ENCODE measurements at regions not wholly inside any gene's neighbourhood (a gene's known extent, or its start where the extent isn't known, plus 50 kb on each side); places are given as distances from the start of the nearest gene placed in this dataset.

GRCh38 chr10:56472978-56473377 is 111.9 kb upstream of the ZWINT start:
- no peak overlapping the region for H2AFZ ChIP-seq (ENCODE audit: low read length)
- H4K20me1 ChIP-seq (ENCODE audit: insufficient read depth, low read length, poor library complexity, severe bottlenecking) = no peaks in the 10 kb centered on the region
- no peak overlapping the region for H3K4me2 ChIP-seq (ENCODE audit: low read depth, low read length, poor library complexity, severe bottlenecking)
- no peak overlapping the region for H3K4me3 ChIP-seq (ENCODE audit: low read length, poor library complexity, severe bottlenecking)
- TF ChIP-seq CTCF (conservative IDR thresholded peaks at IDR 0.05; ENCODE audit: low read length) = no peak
- no peak for TF ChIP-seq EZH2phosphoT487 (IDR thresholded peaks at IDR 0.05; ENCODE audit: borderline replicate concordance)
- H3K9ac ChIP-seq (ENCODE audit: low read depth, low read length, poor library complexity, severe bottlenecking) = no peak overlapping the region
- no peaks in the 10 kb centered on the region for H3K27me3 ChIP-seq (ENCODE audit: insufficient read depth, low read length, poor library complexity, severe bottlenecking)
- no peaks in the 10 kb centered on the region for H3K9me3 ChIP-seq (ENCODE audit: insufficient read depth, low read depth, low read length)
- H3K9me2 ChIP-seq (replicated peaks; ENCODE audit: low read depth, low read length) = no peaks in the 10 kb centered on the region
- H3K4me1 ChIP-seq (ENCODE audit: insufficient read depth, low read length, poor library complexity, severe bottlenecking) = no peaks in the 10 kb centered on the region
- no peaks in the 10 kb centered on the region for H3F3A ChIP-seq (ENCODE audit: low read depth)
- no peaks in the 10 kb centered on the region for H3K36me3 ChIP-seq (ENCODE audit: insufficient read depth, low read length)
- H3K79me2 ChIP-seq (ENCODE audit: insufficient read depth, low read length) = no peaks in the 10 kb centered on the region

- TF ChIP-seq CTCF (conservative IDR thresholded peaks at IDR 0.05; ENCODE audit: low read length) (no peak), EZH2phosphoT487 (IDR thresholded peaks at IDR 0.05; ENCODE audit: borderline replicate concordance) (no peak)
- no peaks in the 10 kb centered on the region for H3K4me1 ChIP-seq (ENCODE audit: insufficient read depth, low read length, poor library complexity, severe bottlenecking)
Observed at GRCh38 chr10:56470701-56471100, 109.6 kb upstream of the ZWINT start.

GRCh38 chr10:56469482-56469881 is 108.4 kb upstream of the ZWINT start:
- TF ChIP-seq EZH2phosphoT487 (IDR thresholded peaks at IDR 0.05; ENCODE audit: borderline replicate concordance) = no peak
- no peak for TF ChIP-seq CTCF (conservative IDR thresholded peaks at IDR 0.05; ENCODE audit: low read length)

More at GRCh38 chr10:56470701-56471100, 109.6 kb upstream of the ZWINT start:
- H3K36me3 ChIP-seq (ENCODE audit: insufficient read depth, low read length) = no peaks in the 10 kb centered on the region
- H2AFZ ChIP-seq (ENCODE audit: low read length) = no peak overlapping the region
- H3K9me3 ChIP-seq (ENCODE audit: insufficient read depth, low read depth, low read length) = no peaks in the 10 kb centered on the region
- H4K20me1 ChIP-seq (ENCODE audit: insufficient read depth, low read length, poor library complexity, severe bottlenecking) = no peaks in the 10 kb centered on the region
- no peak overlapping the region for H3K4me3 ChIP-seq (ENCODE audit: low read length, poor library complexity, severe bottlenecking)
- no peaks in the 10 kb centered on the region for H3K9me2 ChIP-seq (replicated peaks; ENCODE audit: low read depth, low read length)
- no peaks in the 10 kb centered on the region for H3K27me3 ChIP-seq (ENCODE audit: insufficient read depth, low read length, poor library complexity, severe bottlenecking)
- no peak overlapping the region for H3K9ac ChIP-seq (ENCODE audit: low read depth, low read length, poor library complexity, severe bottlenecking)
- H3K4me2 ChIP-seq (ENCODE audit: low read depth, low read length, poor library complexity, severe bottlenecking) = no peak overlapping the region
- no peaks in the 10 kb centered on the region for H3K79me2 ChIP-seq (ENCODE audit: insufficient read depth, low read length)
- no peaks in the 10 kb centered on the region for H3F3A ChIP-seq (ENCODE audit: low read depth)

More at GRCh38 chr10:56469482-56469881, 108.4 kb upstream of the ZWINT start:
- H2AFZ ChIP-seq (ENCODE audit: low read length) = no peak overlapping the region
- no peak overlapping the region for H3K4me3 ChIP-seq (ENCODE audit: low read length, poor library complexity, severe bottlenecking)
- H3K9ac ChIP-seq (ENCODE audit: low read depth, low read length, poor library complexity, severe bottlenecking) = no peak overlapping the region
- H3K36me3 ChIP-seq (ENCODE audit: insufficient read depth, low read length) = no peaks in the 10 kb centered on the region
- no peaks in the 10 kb centered on the region for H3F3A ChIP-seq (ENCODE audit: low read depth)
- H4K20me1 ChIP-seq (ENCODE audit: insufficient read depth, low read length, poor library complexity, severe bottlenecking) = no peaks in the 10 kb centered on the region
- H3K9me3 ChIP-seq (ENCODE audit: insufficient read depth, low read depth, low read length) = no peaks in the 10 kb centered on the region
- no peaks in the 10 kb centered on the region for H3K4me1 ChIP-seq (ENCODE audit: insufficient read depth, low read length, poor library complexity, severe bottlenecking)
- H3K79me2 ChIP-seq (ENCODE audit: insufficient read depth, low read length) = no peaks in the 10 kb centered on the region
- H3K9me2 ChIP-seq (replicated peaks; ENCODE audit: low read depth, low read length) = no peaks in the 10 kb centered on the region
- no peaks in the 10 kb centered on the region for H3K27me3 ChIP-seq (ENCODE audit: insufficient read depth, low read length, poor library complexity, severe bottlenecking)
- no peak overlapping the region for H3K4me2 ChIP-seq (ENCODE audit: low read depth, low read length, poor library complexity, severe bottlenecking)
